ENCODE measurements at regions not wholly inside any gene's neighbourhood (a gene's known extent, or its start where the extent isn't known, plus 50 kb on each side); places are given as distances from the start of the nearest gene placed in this dataset.

- DNase-seq, result no peak
These were observed 278.5 kb upstream of the MAN1A1 start for GRCh38 chr6:119627908-119628669.

GRCh38 chr6:119626884-119627619 is 277.5 kb upstream of the MAN1A1 start:
- no peak for DNase-seq

GRCh38 chr6:119620846-119621555 is 271.4 kb upstream of the MAN1A1 start:
- no peak for DNase-seq

- no peak for DNase-seq
These were observed 264.6 kb upstream of the MAN1A1 start for GRCh38 chr6:119614138-119614537.

- DNase-seq, result no peak
These were observed 263.4 kb upstream of the MAN1A1 start for GRCh38 chr6:119612911-119613381.

DNA sequence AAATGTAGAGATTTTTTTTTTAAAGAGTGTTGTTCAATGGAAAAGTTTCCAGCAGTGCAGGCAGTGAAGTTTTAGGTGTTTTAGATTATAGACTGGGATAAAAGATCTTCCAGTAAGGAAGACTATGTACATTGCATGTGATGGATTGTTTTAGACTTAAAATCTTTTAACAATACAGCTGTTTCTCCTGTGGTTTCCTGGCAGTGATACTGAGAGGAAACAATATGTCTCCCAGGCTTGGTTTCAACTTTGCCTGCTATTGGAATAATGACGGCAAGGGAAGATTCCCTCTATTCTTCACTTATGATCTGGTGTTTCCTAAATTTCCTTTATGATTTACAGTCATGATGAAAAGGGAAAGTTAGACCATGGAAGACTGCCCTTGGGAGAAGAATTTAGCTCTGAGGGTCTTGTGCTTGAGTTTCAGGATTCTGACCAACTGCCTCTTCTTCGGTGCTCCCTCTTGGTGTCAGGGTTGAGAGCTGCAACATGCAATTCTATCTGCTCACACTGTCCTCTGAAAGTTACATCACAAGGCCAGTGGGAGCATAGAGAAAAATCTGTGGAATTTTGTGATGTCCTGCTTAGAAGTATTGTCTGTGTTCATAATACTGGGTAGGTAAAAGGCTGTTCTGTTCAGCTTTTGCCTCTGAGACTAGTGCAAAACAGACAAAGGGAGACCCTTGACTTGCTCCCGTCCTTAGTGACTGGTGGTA is 262.8 kb upstream of the MAN1A1 start:
- no peak for DNase-seq

GRCh38 chr6:119610754-119611153 is 261.2 kb upstream of the MAN1A1 start:
- DNase-seq, result no peak

DNA sequence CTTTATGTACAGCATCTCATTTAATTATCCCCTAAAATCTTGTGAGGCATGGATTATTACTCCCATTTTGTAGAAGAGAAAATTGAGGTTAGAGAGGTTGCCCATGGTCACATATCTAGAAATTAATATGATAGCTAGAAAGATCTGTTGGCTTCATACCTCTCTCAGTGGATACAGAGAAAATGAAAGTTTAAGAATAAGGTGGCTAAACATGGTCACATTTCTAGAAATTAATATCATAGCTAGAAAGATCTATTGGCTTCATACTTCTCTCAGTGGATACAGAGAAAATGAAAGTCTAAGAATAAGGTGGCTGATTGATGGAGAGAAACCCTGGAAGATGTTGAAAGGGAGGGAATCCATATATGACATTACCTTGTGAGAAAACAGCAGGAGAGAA is 260.7 kb upstream of the MAN1A1 start:
- DNase-seq, result no peak

GRCh38 chr6:119609865-119610264 is 260.3 kb upstream of the MAN1A1 start:
- no peak for DNase-seq

GRCh38 chr6:119608994-119609393 is 259.4 kb upstream of the MAN1A1 start:
- no peak for DNase-seq

- DNase-seq, result no peak
These were observed 254.6 kb upstream of the MAN1A1 start for GRCh38 chr6:119604124-119604523.

- DNase-seq, result no peak
These were observed 253.9 kb upstream of the MAN1A1 start for GRCh38 chr6:119603501-119603900.

- no peak for DNase-seq
These were observed 252.9 kb upstream of the MAN1A1 start for GRCh38 chr6:119602215-119603178.

DNA sequence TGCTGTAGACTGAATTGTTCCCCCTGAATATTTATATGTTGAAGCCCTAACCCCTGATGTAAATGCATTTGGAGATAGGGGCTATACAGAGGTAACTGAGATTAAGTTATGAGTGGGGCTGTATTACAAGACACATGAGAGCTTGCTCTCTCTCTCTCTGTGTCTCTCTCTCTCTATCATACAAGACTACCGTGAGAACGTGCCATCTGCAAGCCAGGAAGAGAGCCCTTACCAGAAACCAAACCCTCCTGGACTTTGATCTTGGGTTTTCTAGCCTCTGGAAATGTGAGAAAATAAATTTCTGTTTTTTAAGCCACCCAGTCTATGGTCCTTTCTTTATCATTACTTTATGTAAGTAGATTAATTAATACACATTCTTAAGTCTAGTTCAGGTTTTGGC is 249.3 kb upstream of the MAN1A1 start:
- DNase-seq, result no peak

DNA sequence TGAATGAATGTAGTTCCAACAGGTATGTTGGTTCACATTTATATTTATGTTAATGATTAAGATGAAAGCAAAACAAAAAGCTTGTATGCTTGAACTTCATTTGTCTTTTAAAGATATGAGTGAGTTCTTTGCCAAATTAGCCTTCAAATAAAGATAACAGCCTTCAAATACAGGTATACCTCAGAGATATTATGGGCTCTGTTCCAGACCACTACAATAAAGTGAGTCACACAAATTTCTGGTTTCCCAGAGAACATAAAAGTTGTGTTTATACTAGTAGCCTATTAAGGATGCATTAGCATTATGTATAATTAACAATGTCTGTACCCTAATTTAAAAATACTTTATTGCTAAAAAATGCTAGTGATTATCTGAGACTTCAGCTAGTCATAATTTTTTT is 245.3 kb upstream of the MAN1A1 start:
- DNase-seq, result no peak

- DNase-seq, result no peak
These were observed 241.7 kb upstream of the MAN1A1 start for GRCh38 chr6:119591235-119591634.

DNA sequence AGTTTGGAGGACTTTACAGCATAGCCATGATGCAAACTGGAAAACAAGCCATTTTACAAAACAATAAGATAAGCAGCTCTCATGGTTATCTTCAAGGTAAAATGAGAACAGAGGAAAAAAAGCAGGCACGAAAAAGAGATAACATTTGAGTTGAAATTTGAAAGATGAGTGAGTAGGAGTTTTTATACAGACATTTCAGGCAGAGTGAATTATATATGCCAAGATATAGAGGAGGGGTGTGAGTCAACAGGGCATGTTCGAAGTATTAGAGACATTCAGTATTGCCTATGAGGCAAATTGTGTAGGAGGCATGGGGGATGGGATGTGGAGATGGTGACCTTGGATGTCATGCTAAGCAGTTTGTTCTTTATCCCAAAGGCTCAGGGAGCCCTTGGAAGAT is 240.5 kb upstream of the MAN1A1 start:
- DNase-seq, result no peak

DNA sequence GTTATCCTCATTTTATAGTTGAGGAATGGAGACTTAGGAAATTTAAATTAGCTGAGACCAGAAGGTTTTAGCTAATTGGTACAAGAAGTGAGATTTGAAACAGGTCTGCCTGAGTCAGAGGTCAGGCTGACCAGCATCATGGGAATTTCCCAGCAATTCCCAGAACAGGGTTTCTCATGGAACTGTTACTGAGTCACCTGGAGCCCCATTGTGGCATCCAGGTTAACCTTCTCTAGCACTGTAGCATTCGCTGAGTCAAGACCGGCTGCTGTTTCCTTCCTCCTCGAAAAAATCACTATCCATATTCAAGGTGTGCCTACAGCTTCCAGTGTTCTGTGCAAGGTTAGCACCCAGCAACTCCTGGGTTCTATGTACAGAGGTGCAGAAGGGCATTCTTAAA is 238.0 kb upstream of the MAN1A1 start:
- DNase-seq, result no peak

- DNase-seq, result no peak
These were observed 236.8 kb upstream of the MAN1A1 start for GRCh38 chr6:119586250-119586882.

DNA sequence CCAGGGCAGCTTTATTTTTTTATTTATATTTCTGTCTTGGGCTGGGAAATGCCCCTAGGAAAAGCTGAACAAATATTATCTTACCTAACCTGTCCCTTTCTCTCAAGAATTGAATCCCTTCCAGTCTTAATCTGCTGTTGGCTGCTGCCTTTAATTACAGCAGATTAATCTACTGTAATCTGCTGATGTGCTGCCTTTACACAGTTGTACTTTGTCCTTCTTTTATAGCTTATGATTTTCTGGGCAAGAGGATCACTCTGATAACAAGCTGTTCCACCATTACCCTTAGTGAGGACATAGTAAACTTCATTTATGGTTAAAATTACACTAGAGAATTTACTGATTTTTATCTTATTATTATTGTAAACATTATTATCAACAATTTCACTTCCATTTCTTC is 234.5 kb upstream of the MAN1A1 start:
- no peak for DNase-seq

GRCh38 chr6:119581220-119581619 is 231.7 kb upstream of the MAN1A1 start:
- DNase-seq, result no peak

Data from NCI-H2107 (cell line).